Esophagus muscularis mucosa (tissue), 4 donors: ENCODE measurements at regions not wholly inside any gene's neighbourhood (a gene's known extent, or its start where the extent isn't known, plus 50 kb on each side); places are given as distances from the start of the nearest gene placed in this dataset.

Experiments used
- EP300 ChIP-seq: sonication (generic); formaldehyde crosslinking; IDR thresholded peaks from one replicate; pipeline ENCODE4 v1.6.1; 2017; ENCODE audit warnings: antibody characterized with exemption
- POLR2A ChIP-seq: fragments of 450-650 bp; IDR thresholded peaks from one replicate; pipeline ENCODE4 v1.6.1; 2017; ENCODE audit warnings: antibody characterized with exemption, moderate library complexity, mild to moderate bottlenecking, low read depth
- POLR2AphosphoS5 ChIP-seq, 2 donors: sonication (generic); formaldehyde crosslinking; IDR thresholded peaks; one replicate each; pipeline ENCODE4 v1.6.1; 2017; ENCODE audit warnings: antibody characterized with exemption in 2 of 2
- TF ChIP-seq, protein P1 (sequence below), 3 experiments: fragments of 200-600 bp in 2 of 3; fragments of 450-650 bp in 1 of 3; sonication (generic) in 2 of 3; IDR thresholded peaks; one replicate each; pipeline ENCODE4 v1.5.1; 2017 to 2019; ENCODE audit warnings: antibody characterized with exemption in 3 of 3, mild to moderate bottlenecking in 2 of 3, moderate library complexity in 1 of 3

DNA sequence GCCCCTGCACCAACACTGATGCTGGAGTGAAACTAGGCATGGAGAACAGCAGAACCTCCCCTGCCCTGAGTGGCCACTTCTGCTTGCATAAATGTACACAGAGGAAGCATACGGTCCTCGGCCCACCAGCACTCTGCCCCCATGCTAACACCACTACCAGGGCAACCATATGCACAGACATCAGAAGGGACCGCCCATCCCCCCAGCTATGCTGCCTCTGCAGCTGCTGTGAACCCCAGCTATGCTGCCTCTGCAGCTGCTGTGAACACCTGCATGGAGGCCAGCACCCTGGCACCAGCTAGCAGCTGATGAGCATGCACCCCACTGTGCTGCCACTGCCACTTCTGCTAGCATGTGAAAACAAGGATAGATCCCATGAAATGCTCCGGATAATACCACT lies 250.3 kb downstream of the TUSC1 start:
- TF ChIP-seq, protein P1, sequence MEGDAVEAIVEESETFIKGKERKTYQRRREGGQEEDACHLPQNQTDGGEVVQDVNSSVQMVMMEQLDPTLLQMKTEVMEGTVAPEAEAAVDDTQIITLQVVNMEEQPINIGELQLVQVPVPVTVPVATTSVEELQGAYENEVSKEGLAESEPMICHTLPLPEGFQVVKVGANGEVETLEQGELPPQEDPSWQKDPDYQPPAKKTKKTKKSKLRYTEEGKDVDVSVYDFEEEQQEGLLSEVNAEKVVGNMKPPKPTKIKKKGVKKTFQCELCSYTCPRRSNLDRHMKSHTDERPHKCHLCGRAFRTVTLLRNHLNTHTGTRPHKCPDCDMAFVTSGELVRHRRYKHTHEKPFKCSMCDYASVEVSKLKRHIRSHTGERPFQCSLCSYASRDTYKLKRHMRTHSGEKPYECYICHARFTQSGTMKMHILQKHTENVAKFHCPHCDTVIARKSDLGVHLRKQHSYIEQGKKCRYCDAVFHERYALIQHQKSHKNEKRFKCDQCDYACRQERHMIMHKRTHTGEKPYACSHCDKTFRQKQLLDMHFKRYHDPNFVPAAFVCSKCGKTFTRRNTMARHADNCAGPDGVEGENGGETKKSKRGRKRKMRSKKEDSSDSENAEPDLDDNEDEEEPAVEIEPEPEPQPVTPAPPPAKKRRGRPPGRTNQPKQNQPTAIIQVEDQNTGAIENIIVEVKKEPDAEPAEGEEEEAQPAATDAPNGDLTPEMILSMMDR (IDR thresholded peaks at IDR 0.05) = no peak
- no peak for TF ChIP-seq POLR2AphosphoS5 (IDR thresholded peaks at IDR 0.05)
- no peak for TF ChIP-seq POLR2A
- TF ChIP-seq EP300 = no peak
